GM23338 (cell line): ENCODE measurements at regions not wholly inside any gene's neighbourhood (a gene's known extent, or its start where the extent isn't known, plus 50 kb on each side); places are given as distances from the start of the nearest gene placed in this dataset.

Experiments
- ATAC-seq: fragments of 200-7000 bp; cut with Tn5 transposase; 3 replicates; pipeline ENCODE4 v1.9.1; 2020
- DNase-seq: peaks from one replicate; pipeline ENCODE4 v3.0.0-alpha.2; 2015; ENCODE audit warnings: low spot score
- H2AFZ ChIP-seq: fragments of 200-600 bp; sonication (generic); 2 replicates; pipeline ENCODE4 v1.8.0; 2016; ENCODE audit warnings: antibody characterized with exemption, mild to moderate bottlenecking, moderate library complexity
- H3F3A ChIP-seq: fragments of 200-600 bp; sonication (generic); replicated peaks from 2 replicates; pipeline ENCODE4 v1.8.0; 2017; ENCODE audit warnings: antibody characterized with exemption, mixed run types, low read depth
- H3K27ac ChIP-seq: fragments of 200-600 bp; sonication (generic); 2 replicates; pipeline ENCODE4 v1.6.1; 2016; ENCODE audit warnings: low read depth
- H3K27me3 ChIP-seq: fragments of 200-600 bp; sonication (generic); 2 replicates; pipeline ENCODE4 v1.8.0; 2016; ENCODE audit warnings: mild to moderate bottlenecking, mixed run types, moderate library complexity; ENCODE audit not compliant: insufficient read depth
- H3K36me3 ChIP-seq: fragments of 200-600 bp; sonication (generic); 2 replicates; pipeline ENCODE4 v1.8.0; 2016; ENCODE audit warnings: mild to moderate bottlenecking; ENCODE audit not compliant: insufficient read depth
- H3K4me1 ChIP-seq: fragments of 200-600 bp; sonication (generic); 2 replicates; pipeline ENCODE4 v1.8.0; 2016; ENCODE audit warnings: mild to moderate bottlenecking, moderate library complexity; ENCODE audit not compliant: insufficient read depth
- H3K4me2 ChIP-seq: fragments of 200-600 bp; sonication (generic); 2 replicates; pipeline ENCODE4 v1.7.1; 2017; ENCODE audit warnings: mixed run types
- H3K4me3 ChIP-seq: fragments of 200-600 bp; sonication (generic); 2 replicates; pipeline ENCODE4 v1.6.1; 2016; ENCODE audit warnings: mixed run types
- H3K79me2 ChIP-seq: fragments of 200-600 bp; sonication (generic); replicated peaks from 2 replicates; pipeline ENCODE4 v1.8.0; 2017; ENCODE audit warnings: mild to moderate bottlenecking; ENCODE audit not compliant: insufficient read depth
- H3K9me2 ChIP-seq: fragments of 200-600 bp; sonication (generic); 2 replicates; pipeline ENCODE4 v1.8.0; 2017; ENCODE audit not compliant: insufficient read depth
- H4K20me1 ChIP-seq: fragments of 200-600 bp; sonication (generic); replicated peaks from 2 replicates; pipeline ENCODE4 v1.8.0; 2017; ENCODE audit warnings: mild to moderate bottlenecking; ENCODE audit not compliant: insufficient read depth
- H3K27ac Mint-ChIP-seq: 2 replicates; pipeline ENCODE4 v1.8.0; 2020; ENCODE audit warnings: inconsistent platforms, mild to moderate bottlenecking, moderate library complexity, mixed read lengths
- H3K27me3 Mint-ChIP-seq: 3 replicates; pipeline ENCODE4 v1.8.0; 2022; ENCODE audit warnings: low read depth, mild to moderate bottlenecking, moderate library complexity, mixed read lengths, inconsistent platforms; ENCODE audit not compliant: insufficient read depth, poor library complexity
- H3K36me3 Mint-ChIP-seq: 3 replicates; pipeline ENCODE4 v1.8.0; 2021; ENCODE audit warnings: low read depth, mild to moderate bottlenecking, inconsistent platforms, moderate library complexity, mixed read lengths
- H3K4me1 Mint-ChIP-seq: 3 replicates; pipeline ENCODE4 v1.8.0; 2020; ENCODE audit warnings: mild to moderate bottlenecking, inconsistent platforms, mixed read lengths
- H3K4me3 Mint-ChIP-seq: 3 replicates; pipeline ENCODE4 v1.8.0; 2021; ENCODE audit warnings: moderate library complexity, mild to moderate bottlenecking, inconsistent platforms, mixed read lengths
- H3K9me3 Mint-ChIP-seq: 3 replicates; pipeline ENCODE4 v1.8.0; 2020; ENCODE audit warnings: moderate library complexity, mild to moderate bottlenecking, inconsistent platforms, mixed read lengths
- CREB1 ChIP-seq: fragments of 250-450 bp; sonication (Bioruptor Pico); IDR thresholded peaks from 2 replicates; pipeline ENCODE4 v1.5.0; 2020; ENCODE audit warnings: low read depth, mild to moderate bottlenecking, moderate library complexity
- CTCF ChIP-seq, 2 experiments: fragments of 200-600 bp in 1 of 2; sonication (generic) in 1 of 2; conservative IDR thresholded peaks; 2 replicates each; pipeline versions ENCODE4 v1.5.1 to v1.6.1; 2016 to 2017; ENCODE audit warnings: antibody characterized with exemption in 2 of 2, low read depth in 2 of 2, mild to moderate bottlenecking in 2 of 2, moderate library complexity in 1 of 2
- ETS1 ChIP-seq: IDR thresholded peaks from 2 replicates; pipeline ENCODE4 v1.6.1; 2016; ENCODE audit warnings: antibody characterized with exemption
- EZH2 ChIP-seq: fragments of 200-600 bp; sonication (generic); IDR thresholded peaks from one replicate; pipeline ENCODE4 v1.8.0; 2017; ENCODE audit warnings: antibody characterized with exemption, mild to moderate bottlenecking, low read depth; ENCODE audit not compliant: unreplicated experiment
- EZH2phosphoT487 ChIP-seq: fragments of 200-600 bp; sonication (generic); IDR thresholded peaks from one replicate; pipeline ENCODE4 v1.8.1; 2018; ENCODE audit warnings: antibody characterized with exemption; ENCODE audit not compliant: unreplicated experiment
- JUNB ChIP-seq: IDR thresholded peaks from one replicate; pipeline ENCODE4 v1.6.1; 2016; ENCODE audit warnings: antibody characterized with exemption; ENCODE audit not compliant: unreplicated experiment
- NANOG ChIP-seq: IDR thresholded peaks from 2 replicates; pipeline ENCODE4 v1.6.1; 2016; ENCODE audit warnings: antibody characterized with exemption, borderline replicate concordance
- POLR2AphosphoS5 ChIP-seq: IDR thresholded peaks from 2 replicates; pipeline ENCODE4 v1.6.1; 2016; ENCODE audit warnings: antibody characterized with exemption, low read depth
- REST ChIP-seq: IDR thresholded peaks from one replicate; pipeline ENCODE4 v1.6.1; 2018; ENCODE audit warnings: antibody characterized with exemption; ENCODE audit not compliant: unreplicated experiment
- STAT1 ChIP-seq: IDR thresholded peaks from one replicate; pipeline ENCODE4 v1.6.1; 2016; ENCODE audit warnings: antibody characterized with exemption; ENCODE audit not compliant: unreplicated experiment
- ZNF114 ChIP-seq: fragments of 250-450 bp; sonication (Bioruptor Pico); IDR thresholded peaks from 2 replicates; pipeline ENCODE4 v1.5.0; 2020; ENCODE audit warnings: mild to moderate bottlenecking, moderate library complexity
- ZNF331 ChIP-seq: fragments of 250-450 bp; sonication (Bioruptor Pico); IDR thresholded peaks from 2 replicates; pipeline ENCODE4 v1.5.0; 2020; ENCODE audit warnings: low read depth, mild to moderate bottlenecking, moderate library complexity
- ZNF462 ChIP-seq: fragments of 250-450 bp; sonication (Bioruptor Pico); IDR thresholded peaks from 2 replicates; pipeline ENCODE4 v1.5.0; 2020; ENCODE audit warnings: mild to moderate bottlenecking, moderate library complexity

- Histone ChIP-seq H3K79me2 (no peaks in the 10 kb centered on the region), H3K27me3 (no peaks in the 10 kb centered on the region), H3F3A (no peaks in the 10 kb centered on the region), H2AFZ (no peak overlapping the region), H3K4me1 (peaks cover 53% of the 10 kb centered on the region), H3K4me2 (no peak overlapping the region), H3K27ac (no peak overlapping the region), H4K20me1 (no peaks in the 10 kb centered on the region), H3K4me3 (no peak overlapping the region), H3K36me3 (no peaks in the 10 kb centered on the region), H3K9me2 (peaks cover 1% of the 10 kb centered on the region; the same call in 1 of the 2 replicates)
- ATAC-seq (no peak), DNase-seq (no peak)
- H3K4me3 Mint-ChIP-seq = no peak overlapping the region
- TF ChIP-seq STAT1 (no peak), POLR2AphosphoS5 (no peak), ZNF462 (CRISPR knock-in tag) (no peak), JUNB (no peak), EZH2phosphoT487 (no peak), EZH2 (no peak), CREB1 (no peak), ETS1 (no peak), ZNF331 (CRISPR knock-in tag) (no peak), ZNF114 (CRISPR knock-in tag) (no peak), CTCF (conservative IDR thresholded peaks at IDR 0.05; ENCODE audit: low read depth in 2 of 2) (no peak), REST (no peak), NANOG (no peak)
- peaks cover 31% of the 10 kb centered on the region for H3K4me1 Mint-ChIP-seq
- no peaks in the 10 kb centered on the region for H3K27me3 Mint-ChIP-seq
- H3K9me3 Mint-ChIP-seq = no peaks in the 10 kb centered on the region
- H3K36me3 Mint-ChIP-seq = no peaks in the 10 kb centered on the region
- no peak overlapping the region for H3K27ac Mint-ChIP-seq
Measured at GRCh38 chr13:60758637-60759036, 361.6 kb downstream of the TDRD3 start.
